ENCODE measurements at regions not wholly inside any gene's neighbourhood (a gene's known extent, or its start where the extent isn't known, plus 50 kb on each side); places are given as distances from the start of the nearest gene placed in this dataset.

- DNase-seq, result no peak
- intact Hi-C loops (cut with micrococcal nuclease), result no loop called here
- ChIA-PET POLR2A (no interaction called here), CTCF (no interaction called here)
- Histone ChIP-seq H3K79me2 (ENCODE audit: control insufficient read depth, insufficient read depth, low read length) (no peaks in the 10 kb centered on the region), H3K4me2 (replicated peaks; ENCODE audit: low read depth, low read length, poor library complexity, severe bottlenecking) (no peak overlapping the region), H3K4me3 (ENCODE audit: control extremely low read depth in 1 of 5, extremely low read depth in 1 of 5, insufficient read depth in 1 of 5, low read depth in 2 of 5, low read length in 4 of 5) (no peak overlapping the region), H3K4me1 (ENCODE audit: control insufficient read depth in 2 of 2, insufficient read depth in 2 of 2, low read length in 2 of 2) (no peaks in the 10 kb centered on the region), H3K36me3 (replicated peaks in 1 of 2; ENCODE audit: control extremely low read depth in 1 of 2, control insufficient read depth in 1 of 2, extremely low read depth in 1 of 2, insufficient read depth in 2 of 2, low read length in 1 of 2) (no peaks in the 10 kb centered on the region), H4K20me1 (ENCODE audit: control insufficient read depth, insufficient read depth, low read length, poor library complexity, severe bottlenecking) (no peaks in the 10 kb centered on the region), H2AFZ (ENCODE audit: insufficient read depth, low read depth, low read length, poor library complexity, severe bottlenecking) (no peak overlapping the region), H3K27ac (ENCODE audit: low read length in 2 of 2) (no peak overlapping the region), H3K9me3 (ENCODE audit: control extremely low read depth in 1 of 3, control insufficient read depth in 2 of 3, insufficient read depth in 1 of 3, low read length in 2 of 3) (peaks cover 0 to 6% (median 0%) of the 10 kb centered on the region in 3 donors), H3K9ac (ENCODE audit: low read length) (no peak overlapping the region), H3K27me3 (replicated peaks in 1 of 4; ENCODE audit: control extremely low read depth in 1 of 4, control insufficient read depth in 3 of 4, insufficient read depth in 4 of 4, low read length in 3 of 4) (peaks cover 0 to 16% (median 0%) of the 10 kb centered on the region in 4 experiments)
- Mint-ChIP-seq H3K4me3 (no peak overlapping the region), H3K4me1 (no peaks in the 10 kb centered on the region), H3K9me3 (ENCODE audit: insufficient read depth) (no peaks in the 10 kb centered on the region), H3K27ac (no peak overlapping the region), H3K27me3 (peaks cover 66% of the 10 kb centered on the region)
- 66% methylated on average over 5 of the region's 5 CpGs for WGBS (ENCODE audit: insufficient coverage)
- ATAC-seq (ENCODE audit: low read depth), result no peak
- TF ChIP-seq CTCF (IDR thresholded peaks at IDR 0.05) (no peak), EZH2 (IDR thresholded peaks at IDR 0.05; ENCODE audit: borderline replicate concordance, insufficient read depth, low read depth, low read length, poor library complexity, severe bottlenecking) (no peak)
Observed at GRCh38 chr9:126126807-126127206, 199.8 kb upstream of the MVB12B start.

- CTCF ChIA-PET, result no interaction called here
- H3K27ac Mint-ChIP-seq, result no peak overlapping the region
Observed at GRCh38 chr9:126127591-126127990, 199.0 kb upstream of the MVB12B start.

More at GRCh38 chr9:126127591-126127990, 199.0 kb upstream of the MVB12B start:
- Mint-ChIP-seq H3K4me1 (no peaks in the 10 kb centered on the region), H3K9me3 (ENCODE audit: insufficient read depth) (no peaks in the 10 kb centered on the region), H3K27me3 (peaks cover 61% of the 10 kb centered on the region), H3K4me3 (no peak overlapping the region)
- no peak overlapping the region for H3K9ac ChIP-seq (ENCODE audit: low read length)
- no peak for TF ChIP-seq EZH2 (IDR thresholded peaks at IDR 0.05; ENCODE audit: borderline replicate concordance, insufficient read depth, low read depth, low read length, poor library complexity, severe bottlenecking)
- TF ChIP-seq CTCF (IDR thresholded peaks at IDR 0.05), result no peak
- no peak overlapping the region for H3K27ac ChIP-seq (ENCODE audit: low read length in 2 of 2)
- H3K4me1 ChIP-seq (ENCODE audit: control insufficient read depth in 2 of 2, insufficient read depth in 2 of 2, low read length in 2 of 2), result no peaks in the 10 kb centered on the region
- H3K9me3 ChIP-seq (ENCODE audit: control extremely low read depth in 1 of 3, control insufficient read depth in 2 of 3, insufficient read depth in 1 of 3, low read length in 2 of 3), result peaks cover 0 to 6% (median 2%) of the 10 kb centered on the region in 3 donors
- intact Hi-C loops (cut with micrococcal nuclease), result no loop called here
- H3K4me3 ChIP-seq (ENCODE audit: control extremely low read depth in 1 of 5, extremely low read depth in 1 of 5, insufficient read depth in 1 of 5, low read depth in 2 of 5, low read length in 4 of 5), result no peak overlapping the region
- no peaks in the 10 kb centered on the region for H3K79me2 ChIP-seq (ENCODE audit: control insufficient read depth, insufficient read depth, low read length)
- H3K36me3 ChIP-seq (replicated peaks in 1 of 2; ENCODE audit: control extremely low read depth in 1 of 2, control insufficient read depth in 1 of 2, extremely low read depth in 1 of 2, insufficient read depth in 2 of 2, low read length in 1 of 2), result no peaks in the 10 kb centered on the region
- ATAC-seq (ENCODE audit: low read depth) (no peak), DNase-seq (no peak)
- H2AFZ ChIP-seq (ENCODE audit: insufficient read depth, low read depth, low read length, poor library complexity, severe bottlenecking), result no peak overlapping the region
- no peak overlapping the region for H3K4me2 ChIP-seq (replicated peaks; ENCODE audit: low read depth, low read length, poor library complexity, severe bottlenecking)
- no peaks in the 10 kb centered on the region for H4K20me1 ChIP-seq (ENCODE audit: control insufficient read depth, insufficient read depth, low read length, poor library complexity, severe bottlenecking)
- H3K27me3 ChIP-seq (replicated peaks in 1 of 4; ENCODE audit: control extremely low read depth in 1 of 4, control insufficient read depth in 3 of 4, insufficient read depth in 4 of 4, low read length in 3 of 4), result peaks cover 0 to 16% (median 0%) of the 10 kb centered on the region in 4 experiments
- POLR2A ChIA-PET, result no interaction called here
- WGBS (ENCODE audit: insufficient coverage), result 88% methylated on average over 1 of the region's 5 CpGs
